ENCODE measurements at regions not wholly inside any gene's neighbourhood (a gene's known extent, or its start where the extent isn't known, plus 50 kb on each side); places are given as distances from the start of the nearest gene placed in this dataset.

DNA sequence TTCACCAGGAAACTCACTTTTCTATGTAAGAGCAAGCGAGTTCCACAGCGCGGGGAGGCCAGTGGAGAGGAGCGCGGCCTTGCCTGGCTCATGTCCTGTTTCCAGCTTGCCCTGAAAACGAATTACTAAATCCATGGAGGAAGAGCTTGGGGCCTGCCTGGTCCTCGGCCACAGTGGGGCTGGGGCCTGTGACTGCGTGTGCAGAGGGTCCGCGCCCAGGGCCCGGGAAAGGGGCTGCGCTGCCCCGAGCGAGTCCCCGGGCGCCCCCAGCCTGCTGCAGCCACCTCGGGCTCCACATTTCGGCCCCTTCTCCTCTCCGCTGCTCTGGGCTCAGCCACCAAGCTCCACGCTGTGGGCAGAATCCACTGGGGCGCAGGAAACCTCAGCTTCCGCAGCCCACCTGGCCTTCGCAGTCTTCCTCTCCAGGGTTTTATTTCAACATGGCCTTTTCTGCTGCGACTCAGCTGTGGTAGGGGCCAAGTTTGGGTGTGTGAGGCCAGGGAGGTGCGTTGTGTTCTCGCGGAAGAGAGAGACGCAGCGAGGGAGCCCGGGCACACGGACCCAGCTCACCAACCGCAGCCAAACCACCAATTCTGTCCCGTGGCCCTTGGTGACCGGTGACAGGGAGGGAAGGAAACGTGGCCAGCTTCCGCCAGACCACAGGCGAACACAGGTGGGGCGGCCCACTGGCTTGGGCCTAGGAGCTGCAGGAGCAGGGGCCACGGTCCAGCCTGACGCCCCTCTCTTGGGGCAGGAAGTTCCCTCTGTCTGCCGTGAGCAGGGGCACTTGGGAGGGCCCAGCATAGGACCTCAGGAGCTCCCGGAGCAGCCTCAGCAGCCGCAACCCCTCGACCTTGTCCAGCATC is 211.4 kb downstream of the ERMARD start:
- Histone ChIP-seq H3K27ac (ENCODE audit: low read depth, low read length, poor library complexity, severe bottlenecking) (no peak overlapping the region), H3K4me3 (ENCODE audit: low read depth, low read length, poor library complexity, severe bottlenecking) (no peak overlapping the region), H3K27me3 (replicated peaks; ENCODE audit: insufficient read depth, low read depth, low read length, poor library complexity) (no peaks in the 10 kb centered on the region), H3K9me3 (ENCODE audit: low read depth, low read length, poor library complexity, severe bottlenecking) (no peaks in the 10 kb centered on the region), H3K36me3 (ENCODE audit: insufficient read depth, low read length, poor library complexity, severe bottlenecking) (no peaks in the 10 kb centered on the region), H3K4me1 (ENCODE audit: insufficient read depth, low read length, poor library complexity, severe bottlenecking) (no peaks in the 10 kb centered on the region)
- BruUV-seq (replicated peaks): no TSS peak
- ChIA-PET CTCF (interaction anchor here (0.5 kb wide), 1 partner anchor 1075 kb away, joined by 7 read pairs; no protein-coding TSS in a partner anchor), POLR2A (ENCODE audit: low non-redundant PET) (interaction anchor here (0.6 kb wide), 1 partner anchor 28 kb away, joined by 3 read pairs; no protein-coding TSS in a partner anchor)
- TF ChIP-seq EZH2 (IDR thresholded peaks at IDR 0.05; ENCODE audit: borderline replicate concordance, low read depth, low read length, poor library complexity, severe bottlenecking): no peak
- TF ChIP-seq, protein P1, sequence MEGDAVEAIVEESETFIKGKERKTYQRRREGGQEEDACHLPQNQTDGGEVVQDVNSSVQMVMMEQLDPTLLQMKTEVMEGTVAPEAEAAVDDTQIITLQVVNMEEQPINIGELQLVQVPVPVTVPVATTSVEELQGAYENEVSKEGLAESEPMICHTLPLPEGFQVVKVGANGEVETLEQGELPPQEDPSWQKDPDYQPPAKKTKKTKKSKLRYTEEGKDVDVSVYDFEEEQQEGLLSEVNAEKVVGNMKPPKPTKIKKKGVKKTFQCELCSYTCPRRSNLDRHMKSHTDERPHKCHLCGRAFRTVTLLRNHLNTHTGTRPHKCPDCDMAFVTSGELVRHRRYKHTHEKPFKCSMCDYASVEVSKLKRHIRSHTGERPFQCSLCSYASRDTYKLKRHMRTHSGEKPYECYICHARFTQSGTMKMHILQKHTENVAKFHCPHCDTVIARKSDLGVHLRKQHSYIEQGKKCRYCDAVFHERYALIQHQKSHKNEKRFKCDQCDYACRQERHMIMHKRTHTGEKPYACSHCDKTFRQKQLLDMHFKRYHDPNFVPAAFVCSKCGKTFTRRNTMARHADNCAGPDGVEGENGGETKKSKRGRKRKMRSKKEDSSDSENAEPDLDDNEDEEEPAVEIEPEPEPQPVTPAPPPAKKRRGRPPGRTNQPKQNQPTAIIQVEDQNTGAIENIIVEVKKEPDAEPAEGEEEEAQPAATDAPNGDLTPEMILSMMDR (conservative IDR thresholded peaks at IDR 0.05; ENCODE audit: low read depth, low read length): no peak
- intact Hi-C loops (cut with micrococcal nuclease; ENCODE audit: unreplicated experiment): no loop called here
- no peak for DNase-seq (ENCODE audit: low spot score)

DNA sequence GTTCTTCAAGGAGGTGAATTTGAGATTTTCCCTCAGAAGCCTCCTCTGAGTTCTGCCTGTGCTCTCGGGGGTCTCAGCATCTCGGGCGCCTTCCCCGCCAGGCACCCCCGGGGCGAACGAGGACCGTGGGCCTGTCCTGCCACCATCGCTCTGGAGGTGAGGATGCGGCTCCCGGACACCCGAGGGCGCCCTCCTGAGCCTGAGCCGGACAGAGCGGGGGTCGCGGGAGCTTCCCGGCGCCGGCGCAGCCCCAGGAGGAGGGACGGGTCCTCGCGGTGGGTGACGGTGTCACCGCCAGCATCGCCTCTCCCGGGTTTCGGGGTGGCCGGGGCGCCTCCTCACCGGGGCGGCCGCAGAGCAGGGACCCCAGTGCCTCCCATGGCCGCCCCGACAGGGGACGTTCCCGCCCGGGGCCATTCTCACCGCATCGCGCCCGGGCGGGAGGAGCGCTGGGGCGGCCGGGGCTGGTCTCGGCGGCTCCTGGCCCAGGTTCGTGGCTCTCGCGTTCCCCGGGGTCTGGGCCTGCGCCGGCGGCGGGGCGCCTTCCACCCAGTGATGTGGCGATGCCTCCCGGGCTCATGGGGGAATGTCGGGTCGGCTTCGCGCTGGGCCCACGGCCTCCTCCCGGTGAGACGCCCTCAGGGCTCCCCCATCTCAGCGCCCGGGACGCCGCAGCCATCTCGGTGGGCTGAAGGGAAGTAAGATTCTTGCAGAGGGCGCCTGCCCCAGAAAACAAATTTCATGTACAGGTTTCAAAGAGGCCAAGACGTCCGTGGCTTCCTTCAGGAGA is 210.5 kb downstream of the ERMARD start:
- ChIA-PET POLR2A (ENCODE audit: low non-redundant PET) (interaction anchor here (0.6 kb wide), 1 partner anchor 27 kb away, joined by 3 read pairs; no protein-coding TSS in a partner anchor), CTCF (no interaction called here)
- H3K4me3 ChIP-seq (ENCODE audit: low read depth, low read length, poor library complexity, severe bottlenecking): no peak overlapping the region
- intact Hi-C loops (cut with micrococcal nuclease; ENCODE audit: unreplicated experiment): no loop called here
- no peaks in the 10 kb centered on the region for H3K36me3 ChIP-seq (ENCODE audit: insufficient read depth, low read length, poor library complexity, severe bottlenecking)
- no peaks in the 10 kb centered on the region for H3K27me3 ChIP-seq (replicated peaks; ENCODE audit: insufficient read depth, low read depth, low read length, poor library complexity)
- TF ChIP-seq EZH2 (IDR thresholded peaks at IDR 0.05; ENCODE audit: borderline replicate concordance, low read depth, low read length, poor library complexity, severe bottlenecking): no peak
- TF ChIP-seq, protein P1 (conservative IDR thresholded peaks at IDR 0.05; ENCODE audit: low read depth, low read length): peak; percentile 34; the same call in 1 of the 2 replicates
- H3K27ac ChIP-seq (ENCODE audit: low read depth, low read length, poor library complexity, severe bottlenecking): no peak overlapping the region
- H3K9me3 ChIP-seq (ENCODE audit: low read depth, low read length, poor library complexity, severe bottlenecking): no peaks in the 10 kb centered on the region
- no TSS peak for BruUV-seq (replicated peaks)
- no peak for DNase-seq (ENCODE audit: low spot score)
- no peaks in the 10 kb centered on the region for H3K4me1 ChIP-seq (ENCODE audit: insufficient read depth, low read length, poor library complexity, severe bottlenecking)

DNA sequence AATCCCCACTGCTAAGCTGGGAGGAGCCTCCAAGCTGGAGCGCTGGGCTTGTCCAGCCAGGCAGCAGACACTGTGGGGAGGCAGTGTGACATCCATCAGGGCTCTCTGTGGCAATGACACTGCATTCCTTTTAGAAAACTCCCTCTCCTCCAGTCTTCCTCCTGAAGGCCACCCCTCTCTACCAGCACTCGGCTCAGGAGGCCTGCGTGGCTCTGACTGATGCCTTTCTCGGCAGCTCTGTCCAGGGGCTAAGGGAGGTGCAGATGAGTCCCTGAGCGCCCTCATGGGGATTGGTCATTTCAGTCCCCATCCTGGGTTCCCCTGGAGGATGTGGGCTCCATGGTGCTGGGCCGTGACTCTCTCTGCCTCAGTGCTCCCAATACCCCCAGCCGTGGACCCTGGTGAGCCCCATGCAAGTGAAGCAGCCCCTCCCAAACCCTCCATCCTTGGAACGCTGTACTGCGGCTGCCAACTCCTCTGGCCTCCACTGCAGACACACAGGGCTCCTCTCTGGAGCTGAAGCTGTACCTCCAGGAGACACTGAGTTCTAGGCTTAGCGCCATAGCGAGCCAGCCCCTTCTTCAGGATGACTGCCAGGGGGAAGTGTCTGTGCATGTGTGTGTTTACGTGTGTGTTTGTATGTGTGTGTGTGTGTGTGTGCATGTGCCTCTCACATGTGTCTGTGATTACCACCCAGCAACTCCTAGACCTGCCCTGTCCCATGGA is 209.6 kb downstream of the ERMARD start:
- Histone ChIP-seq H3K4me3 (ENCODE audit: low read depth, low read length, poor library complexity, severe bottlenecking) (no peak overlapping the region), H3K36me3 (ENCODE audit: insufficient read depth, low read length, poor library complexity, severe bottlenecking) (no peaks in the 10 kb centered on the region), H3K9me3 (ENCODE audit: low read depth, low read length, poor library complexity, severe bottlenecking) (no peaks in the 10 kb centered on the region), H3K27me3 (replicated peaks; ENCODE audit: insufficient read depth, low read depth, low read length, poor library complexity) (no peaks in the 10 kb centered on the region), H3K4me1 (ENCODE audit: insufficient read depth, low read length, poor library complexity, severe bottlenecking) (no peaks in the 10 kb centered on the region), H3K27ac (ENCODE audit: low read depth, low read length, poor library complexity, severe bottlenecking) (no peak overlapping the region)
- TF ChIP-seq, protein P1 (conservative IDR thresholded peaks at IDR 0.05; ENCODE audit: low read depth, low read length): no peak
- TF ChIP-seq EZH2 (IDR thresholded peaks at IDR 0.05; ENCODE audit: borderline replicate concordance, low read depth, low read length, poor library complexity, severe bottlenecking): no peak
- CTCF ChIA-PET: no interaction called here
- no TSS peak for BruUV-seq (replicated peaks)
- intact Hi-C loops (cut with micrococcal nuclease; ENCODE audit: unreplicated experiment): no loop called here
- POLR2A ChIA-PET (ENCODE audit: low non-redundant PET): no interaction called here
- no peak for DNase-seq (ENCODE audit: low spot score)
